Globus pallidus (tissue), 1 donor: ENCODE measurements at regions not wholly inside any gene's neighbourhood (a gene's known extent, or its start where the extent isn't known, plus 50 kb on each side); places are given as distances from the start of the nearest gene placed in this dataset.

Experiments
- DNase-seq: peaks from one replicate; pipeline ENCODE4 v3.0.0-alpha.2; 2015; ENCODE audit warnings: low spot score

DNA sequence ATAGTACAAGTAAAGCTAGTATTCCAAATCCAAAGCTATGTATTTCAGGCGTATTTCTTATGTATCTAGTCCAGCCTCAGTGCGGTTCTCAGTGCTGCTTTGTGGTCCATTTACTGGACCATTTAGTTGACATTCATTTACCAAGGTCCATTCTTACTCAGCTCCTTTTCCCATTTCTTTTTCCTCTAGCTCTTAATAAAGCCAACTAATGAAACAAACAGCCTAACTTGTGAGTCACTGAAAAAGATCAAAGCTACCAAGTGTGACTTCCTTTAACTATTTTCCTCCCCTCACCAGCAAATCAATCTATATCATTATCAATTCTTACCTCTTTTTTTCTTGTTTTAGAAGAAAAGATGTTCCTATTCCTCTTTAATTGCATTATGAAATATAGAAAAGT is 64.0 kb downstream of the CYB561 start:
- no peak for DNase-seq
